CD4-positive, alpha-beta T cell treated with Interleukin-15 for 4 hours (primary cell): ENCODE measurements at regions not wholly inside any gene's neighbourhood (a gene's known extent, or its start where the extent isn't known, plus 50 kb on each side); places are given as distances from the start of the nearest gene placed in this dataset.
A peak's percentile ranks its signal among the peaks of the same experiment; 100 is the strongest.

Source experiments
- DNase-seq: peaks from one replicate; pipeline ENCODE4 v3.0.0-alpha.2; 2020; ENCODE audit warnings: low spot score

GRCh38 chr13:109644069-109644750, 142.2 kb downstream of the IRS2 start:
- no peak for DNase-seq

GRCh38 chr13:109642358-109642757, 144.0 kb downstream of the IRS2 start:
- no peak for DNase-seq

- no peak for DNase-seq
Observed at GRCh38 chr13:109636736-109637135, 149.6 kb downstream of the IRS2 start.

GRCh38 chr13:109631069-109631468, 155.3 kb downstream of the IRS2 start:
- DNase-seq: no peak

- DNase-seq: no peak
Observed at GRCh38 chr13:109630271-109630670, 156.1 kb downstream of the IRS2 start.

GRCh38 chr13:109629737-109630136, 156.6 kb downstream of the IRS2 start:
- no peak for DNase-seq

- DNase-seq: no peak
Observed at GRCh38 chr13:109628251-109628699, 158.1 kb downstream of the IRS2 start.

- DNase-seq: no peak
Observed at GRCh38 chr13:109627649-109628048, 158.7 kb downstream of the IRS2 start.

GRCh38 chr13:109626386-109627171, 159.8 kb downstream of the IRS2 start:
- no peak for DNase-seq

GRCh38 chr13:109625156-109625555, 161.2 kb downstream of the IRS2 start:
- DNase-seq: no peak

- DNase-seq: no peak
Observed at GRCh38 chr13:109622006-109622405, 164.4 kb downstream of the IRS2 start.

- no peak for DNase-seq
Observed at GRCh38 chr13:109615721-109616420, 170.5 kb downstream of the IRS2 start.

GRCh38 chr13:109611912-109612691, 174.3 kb downstream of the IRS2 start:
- no peak for DNase-seq

- DNase-seq: peak; percentile 13
Observed at GRCh38 chr13:109610517-109610916, 175.9 kb downstream of the IRS2 start.

- DNase-seq: no peak
Observed at GRCh38 chr13:109608503-109608902, 177.9 kb downstream of the IRS2 start.

GRCh38 chr13:109608059-109608458, 178.3 kb downstream of the IRS2 start:
- no peak for DNase-seq

GRCh38 chr13:109606520-109606919, 179.9 kb downstream of the IRS2 start:
- no peak for DNase-seq

GRCh38 chr13:109605846-109606245, 180.5 kb downstream of the IRS2 start:
- no peak for DNase-seq

GRCh38 chr13:109604894-109605293, 181.5 kb downstream of the IRS2 start:
- no peak for DNase-seq

- DNase-seq: no peak
Observed at GRCh38 chr13:109602356-109602755, 184.0 kb downstream of the IRS2 start.

- DNase-seq: no peak
Observed at GRCh38 chr13:109599901-109600657, 186.3 kb downstream of the IRS2 start.
